ENCODE measurements at regions not wholly inside any gene's neighbourhood (a gene's known extent, or its start where the extent isn't known, plus 50 kb on each side); places are given as distances from the start of the nearest gene placed in this dataset.

DNA sequence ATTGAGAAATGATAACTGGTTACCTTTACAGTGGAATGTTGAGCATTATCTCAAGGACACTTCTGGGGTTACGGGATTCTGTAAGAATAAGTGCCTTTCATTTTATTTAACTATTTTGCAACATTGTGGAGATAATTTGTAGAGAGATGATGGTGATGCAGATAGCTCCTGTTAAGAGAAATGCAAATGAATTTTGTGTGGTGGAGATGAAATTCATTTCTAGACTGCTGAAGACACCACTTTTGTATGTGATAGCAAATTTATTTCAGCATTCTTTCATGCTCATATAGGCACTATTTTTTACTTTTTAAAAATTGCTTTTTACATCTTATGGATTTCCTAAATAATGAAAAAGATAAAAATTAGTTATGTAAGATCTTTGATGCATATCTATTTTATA, 463.3 kb upstream of the CBLB start:
- TF ChIP-seq CSDC2 (CRISPR knock-in tag; IDR thresholded peaks at IDR 0.05) (no peak), ISL1 (CRISPR knock-in tag; IDR thresholded peaks at IDR 0.05) (no peak)
- TF ChIP-seq, protein P1, sequence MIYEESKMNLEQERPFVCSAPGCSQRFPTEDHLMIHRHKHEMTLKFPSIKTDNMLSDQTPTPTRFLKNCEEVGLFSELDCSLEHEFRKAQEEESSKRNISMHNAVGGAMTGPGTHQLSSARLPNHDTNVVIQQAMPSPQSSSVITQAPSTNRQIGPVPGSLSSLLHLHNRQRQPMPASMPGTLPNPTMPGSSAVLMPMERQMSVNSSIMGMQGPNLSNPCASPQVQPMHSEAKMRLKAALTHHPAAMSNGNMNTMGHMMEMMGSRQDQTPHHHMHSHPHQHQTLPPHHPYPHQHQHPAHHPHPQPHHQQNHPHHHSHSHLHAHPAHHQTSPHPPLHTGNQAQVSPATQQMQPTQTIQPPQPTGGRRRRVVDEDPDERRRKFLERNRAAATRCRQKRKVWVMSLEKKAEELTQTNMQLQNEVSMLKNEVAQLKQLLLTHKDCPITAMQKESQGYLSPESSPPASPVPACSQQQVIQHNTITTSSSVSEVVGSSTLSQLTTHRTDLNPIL (CRISPR knock-in tag; IDR thresholded peaks at IDR 0.05; ENCODE audit: low read depth): no peak
- TF ChIP-seq, protein P2, sequence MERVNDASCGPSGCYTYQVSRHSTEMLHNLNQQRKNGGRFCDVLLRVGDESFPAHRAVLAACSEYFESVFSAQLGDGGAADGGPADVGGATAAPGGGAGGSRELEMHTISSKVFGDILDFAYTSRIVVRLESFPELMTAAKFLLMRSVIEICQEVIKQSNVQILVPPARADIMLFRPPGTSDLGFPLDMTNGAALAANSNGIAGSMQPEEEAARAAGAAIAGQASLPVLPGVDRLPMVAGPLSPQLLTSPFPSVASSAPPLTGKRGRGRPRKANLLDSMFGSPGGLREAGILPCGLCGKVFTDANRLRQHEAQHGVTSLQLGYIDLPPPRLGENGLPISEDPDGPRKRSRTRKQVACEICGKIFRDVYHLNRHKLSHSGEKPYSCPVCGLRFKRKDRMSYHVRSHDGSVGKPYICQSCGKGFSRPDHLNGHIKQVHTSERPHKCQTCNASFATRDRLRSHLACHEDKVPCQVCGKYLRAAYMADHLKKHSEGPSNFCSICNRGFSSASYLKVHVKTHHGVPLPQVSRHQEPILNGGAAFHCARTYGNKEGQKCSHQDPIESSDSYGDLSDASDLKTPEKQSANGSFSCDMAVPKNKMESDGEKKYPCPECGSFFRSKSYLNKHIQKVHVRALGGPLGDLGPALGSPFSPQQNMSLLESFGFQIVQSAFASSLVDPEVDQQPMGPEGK (CRISPR knock-in tag; IDR thresholded peaks at IDR 0.05; ENCODE audit: borderline replicate concordance): no peak

Data from SK-N-SH treated with all-trans-retinoic acid at 6 μM for 48 hours (cell line).